ENCODE measurements at regions not wholly inside any gene's neighbourhood (a gene's known extent, or its start where the extent isn't known, plus 50 kb on each side); places are given as distances from the start of the nearest gene placed in this dataset.

GRCh38 chr20:57838670-57839151 lies 128.9 kb upstream of the PMEPA1 start:
- TF ChIP-seq POLR2A (IDR thresholded peaks at IDR 0.05) (no peak), CTCF (IDR thresholded peaks at IDR 0.05) (no peak)

Measured in uterus (tissue), 2 donors.